Immature natural killer cell (primary cell): ENCODE measurements at regions not wholly inside any gene's neighbourhood (a gene's known extent, or its start where the extent isn't known, plus 50 kb on each side); places are given as distances from the start of the nearest gene placed in this dataset.
"Not testable (repeated sequence)": the region's sequence is repeated elsewhere in the genome, so short reads cannot be mapped to it uniquely, and the experiment has no call there.

Experiments used
- DNase-seq, 3 donors: peaks; one replicate each; pipeline ENCODE4 v3.0.0; 2022; ENCODE audit warnings: mixed read lengths in 1 of 3
- H3K27ac Mint-ChIP-seq, 6 donors: one replicate each; pipeline ENCODE4 v1.8.0; 2020; ENCODE audit warnings: mixed read lengths in 6 of 6, mild to moderate bottlenecking in 5 of 6, inconsistent platforms in 4 of 6, moderate library complexity in 3 of 6
- H3K27me3 Mint-ChIP-seq, 3 donors: one replicate each; pipeline ENCODE4 v1.8.0; 2020 to 2021; ENCODE audit warnings: low read depth in 3 of 3, mild to moderate bottlenecking in 3 of 3, mixed read lengths in 3 of 3, moderate library complexity in 3 of 3, inconsistent platforms in 1 of 3
- H3K36me3 Mint-ChIP-seq, 3 donors: one replicate each; pipeline ENCODE4 v1.8.0; 2020; ENCODE audit warnings: mixed read lengths in 3 of 3, inconsistent platforms in 2 of 3, mild to moderate bottlenecking in 2 of 3
- H3K4me1 Mint-ChIP-seq, 2 donors: one replicate each; pipeline ENCODE4 v1.8.0; 2020; ENCODE audit warnings: inconsistent platforms in 2 of 2, mild to moderate bottlenecking in 2 of 2, mixed read lengths in 2 of 2, moderate library complexity in 1 of 2
- H3K4me3 Mint-ChIP-seq, 5 donors: one replicate each; pipeline ENCODE4 v1.8.0; 2020; ENCODE audit warnings: mild to moderate bottlenecking in 5 of 5, mixed read lengths in 5 of 5, inconsistent platforms in 3 of 5, moderate library complexity in 3 of 5
- H3K9me3 Mint-ChIP-seq, 6 donors: one replicate each; pipeline ENCODE4 v1.8.0; 2020; ENCODE audit warnings: mild to moderate bottlenecking in 6 of 6, mixed read lengths in 6 of 6, inconsistent platforms in 4 of 6, moderate library complexity in 3 of 6

DNA sequence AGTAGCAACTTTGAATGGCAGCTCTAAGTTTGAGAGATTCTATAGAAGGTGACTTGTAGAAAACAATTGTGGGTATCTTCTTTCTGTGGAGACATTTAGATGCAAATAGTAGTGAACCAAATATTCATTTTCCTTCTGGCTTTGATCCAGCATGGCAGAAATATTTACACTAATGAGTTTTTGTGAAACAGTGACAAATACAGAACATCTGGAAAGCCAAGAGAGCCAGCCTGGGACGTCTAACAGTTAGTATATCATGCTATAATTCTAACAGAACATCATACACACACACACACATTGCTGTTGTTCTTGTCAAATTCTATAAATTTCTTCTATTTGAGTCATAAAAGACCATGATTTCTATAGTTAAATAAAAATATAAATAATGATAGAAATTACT lies 1777.9 kb downstream of the ARAP2 start:
- H3K9me3 Mint-ChIP-seq: peaks cover 2 to 13% (median 7%) of the 10 kb centered on the region in 6 donors
- H3K27ac Mint-ChIP-seq: no peak overlapping the region
- H3K36me3 Mint-ChIP-seq: no peaks in the 10 kb centered on the region
- no peak for DNase-seq
- H3K4me1 Mint-ChIP-seq: no peaks in the 10 kb centered on the region
- H3K27me3 Mint-ChIP-seq: no peaks in the 10 kb centered on the region
- H3K4me3 Mint-ChIP-seq: no peak overlapping the region

GRCh38 chr4:34469516-34469915 lies 1774.8 kb downstream of the ARAP2 start:
- DNase-seq: no peak
- no peak overlapping the region for H3K4me3 Mint-ChIP-seq
- peaks cover 2 to 17% (median 5%) of the 10 kb centered on the region in 6 donors for H3K9me3 Mint-ChIP-seq
- no peaks in the 10 kb centered on the region for H3K36me3 Mint-ChIP-seq
- no peaks in the 10 kb centered on the region for H3K27me3 Mint-ChIP-seq
- H3K4me1 Mint-ChIP-seq: no peaks in the 10 kb centered on the region
- H3K27ac Mint-ChIP-seq: no peak overlapping the region

GRCh38 chr4:34485252-34485651 lies 1759.1 kb downstream of the ARAP2 start:
- Mint-ChIP-seq H3K4me3 (no peak overlapping the region), H3K27me3 (no peaks in the 10 kb centered on the region), H3K36me3 (no peaks in the 10 kb centered on the region), H3K9me3 (peaks cover 2 to 26% (median 17%) of the 10 kb centered on the region in 6 donors), H3K4me1 (no peaks in the 10 kb centered on the region), H3K27ac (no peak overlapping the region)
- DNase-seq: no peak

DNA sequence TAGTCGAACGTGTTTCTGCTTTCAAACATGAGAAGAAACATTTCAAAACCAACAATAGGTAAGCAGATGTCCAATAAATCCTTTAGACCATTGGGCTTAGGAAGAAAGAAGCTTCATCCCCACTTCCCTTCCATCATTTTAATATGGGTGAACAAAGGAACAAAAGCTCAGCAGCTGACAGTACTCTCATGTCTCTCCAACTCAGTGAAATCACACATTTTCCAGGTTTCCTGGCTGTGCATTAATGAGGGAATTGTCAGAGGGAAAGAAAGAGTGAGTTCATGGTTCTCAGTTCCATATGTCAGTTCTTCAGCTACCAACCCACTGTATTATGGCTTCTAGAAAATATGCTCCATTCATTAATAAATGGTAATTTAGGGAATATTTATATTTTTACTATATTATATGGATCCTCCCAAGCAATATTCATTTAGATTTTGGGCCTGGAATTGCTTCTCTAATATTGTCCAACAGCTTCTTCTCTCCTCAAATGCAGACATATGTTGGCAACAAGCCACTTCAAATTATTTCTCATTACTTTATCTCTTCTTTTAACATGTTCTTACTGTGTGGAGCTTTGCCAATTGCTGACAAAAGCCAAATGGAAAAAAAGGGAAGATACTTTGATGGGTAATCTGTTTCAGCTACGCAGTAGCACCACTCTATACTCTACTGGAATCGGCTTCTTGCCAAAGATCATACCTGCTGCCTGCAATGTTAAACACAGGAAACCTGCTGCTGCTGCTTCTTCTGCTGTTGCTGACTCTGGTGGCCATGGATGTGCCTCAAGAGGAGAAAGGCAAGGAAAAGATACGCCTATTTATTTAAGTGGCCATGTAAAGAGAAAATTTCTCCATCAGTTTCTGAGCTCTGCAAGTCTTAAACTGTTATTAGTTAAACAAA lies 1757.6 kb downstream of the ARAP2 start:
- Mint-ChIP-seq H3K27me3 (no peaks in the 10 kb centered on the region), H3K9me3 (peaks cover 4 to 31% (median 12%) of the 10 kb centered on the region in 6 donors), H3K4me1 (no peaks in the 10 kb centered on the region), H3K27ac (no peak overlapping the region), H3K4me3 (no peak overlapping the region), H3K36me3 (no peaks in the 10 kb centered on the region)
- DNase-seq: no peak

- H3K4me1 Mint-ChIP-seq: no peaks in the 10 kb centered on the region
- H3K27me3 Mint-ChIP-seq: no peaks in the 10 kb centered on the region
- no peak overlapping the region for H3K27ac Mint-ChIP-seq
These were observed 1751.9 kb downstream of the ARAP2 start for GRCh38 chr4:34492414-34492813.

DNA sequence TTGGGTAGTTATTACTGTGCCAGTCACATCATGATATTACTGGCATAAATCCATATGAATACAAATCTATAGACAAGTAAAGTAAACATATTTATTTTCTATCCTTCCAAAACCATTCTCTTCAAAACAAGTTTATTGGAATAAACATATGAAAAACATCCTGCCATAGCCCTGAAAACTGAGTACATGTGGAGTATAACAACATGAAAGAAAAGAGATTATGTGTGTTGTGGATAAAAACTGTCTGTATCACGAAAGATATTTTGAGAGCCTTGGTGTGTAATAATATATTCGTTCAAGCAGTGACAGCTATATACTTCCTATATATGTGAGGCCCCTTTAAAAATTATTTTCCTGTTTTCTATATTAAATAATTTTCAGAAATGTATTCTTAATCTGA lies 1742.2 kb downstream of the ARAP2 start:
- Mint-ChIP-seq H3K4me1 (no peaks in the 10 kb centered on the region), H3K4me3 (no peak overlapping the region), H3K27me3 (peaks cover 0 to 3% (median 1%) of the 10 kb centered on the region in 3 donors), H3K36me3 (no peaks in the 10 kb centered on the region), H3K27ac (no peak overlapping the region), H3K9me3 (peaks cover 1 to 34% (median 10%) of the 10 kb centered on the region in 6 donors)
- DNase-seq: no peak

More at GRCh38 chr4:34492414-34492813, 1751.9 kb downstream of the ARAP2 start:
- no peak overlapping the region for H3K4me3 Mint-ChIP-seq
- H3K9me3 Mint-ChIP-seq: peaks cover 8 to 53% (median 22%) of the 10 kb centered on the region in 6 donors
- H3K36me3 Mint-ChIP-seq: peaks cover 0 to 3% (median 0%) of the 10 kb centered on the region in 3 donors
- DNase-seq: no peak

GRCh38 chr4:34504731-34505130 lies 1739.6 kb downstream of the ARAP2 start:
- H3K4me3 Mint-ChIP-seq, H3K36me3 Mint-ChIP-seq, H3K27me3 Mint-ChIP-seq, H3K27ac Mint-ChIP-seq, DNase-seq, H3K4me1 Mint-ChIP-seq: not testable (repeated sequence)
- H3K9me3 Mint-ChIP-seq: peaks cover 1 to 42% (median 12%) of the 10 kb centered on the region in 6 donors

DNA sequence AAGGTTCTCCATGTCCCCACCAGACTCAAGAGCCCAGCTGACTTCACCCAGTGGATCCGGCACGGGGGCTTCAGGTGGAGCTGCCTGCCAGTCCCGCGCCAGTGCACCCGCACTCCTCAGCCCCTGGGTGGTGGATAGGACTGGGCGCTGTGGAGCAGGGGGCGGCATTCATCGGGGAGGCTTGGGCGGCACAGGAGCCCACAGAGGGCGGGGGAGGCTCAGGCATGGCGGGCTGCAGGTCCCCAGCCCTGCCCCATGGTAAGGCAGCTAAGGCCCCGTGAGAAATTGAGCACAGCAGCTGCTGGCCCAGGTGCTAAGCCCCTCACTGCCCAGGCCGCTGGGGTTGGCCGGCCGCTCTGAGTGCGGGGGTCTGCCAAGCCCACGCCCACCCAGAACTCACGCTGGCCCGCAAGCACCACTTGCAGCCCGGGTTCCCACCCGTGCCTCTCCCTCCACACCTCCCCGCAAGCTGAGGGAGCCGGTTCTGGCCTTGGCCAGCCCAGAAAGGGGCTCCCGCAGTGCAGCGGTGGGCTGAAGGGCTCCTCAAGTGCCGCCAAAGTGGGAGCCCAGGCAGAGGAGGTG lies 1737.7 kb downstream of the ARAP2 start:
- not testable (repeated sequence) for H3K4me3 Mint-ChIP-seq, H3K36me3 Mint-ChIP-seq, H3K27me3 Mint-ChIP-seq, H3K27ac Mint-ChIP-seq, H3K4me1 Mint-ChIP-seq, DNase-seq
- H3K9me3 Mint-ChIP-seq: peaks cover 0 to 33% (median 11%) of the 10 kb centered on the region in 6 donors

GRCh38 chr4:34512616-34513015 lies 1731.7 kb downstream of the ARAP2 start:
- no peaks in the 10 kb centered on the region for H3K36me3 Mint-ChIP-seq
- no peak overlapping the region for H3K4me3 Mint-ChIP-seq
- H3K9me3 Mint-ChIP-seq: peaks cover 8 to 46% (median 27%) of the 10 kb centered on the region in 6 donors
- H3K4me1 Mint-ChIP-seq: no peaks in the 10 kb centered on the region
- DNase-seq: no peak
- peaks cover 0 to 3% (median 1%) of the 10 kb centered on the region in 3 donors for H3K27me3 Mint-ChIP-seq
- H3K27ac Mint-ChIP-seq: no peak overlapping the region

DNA sequence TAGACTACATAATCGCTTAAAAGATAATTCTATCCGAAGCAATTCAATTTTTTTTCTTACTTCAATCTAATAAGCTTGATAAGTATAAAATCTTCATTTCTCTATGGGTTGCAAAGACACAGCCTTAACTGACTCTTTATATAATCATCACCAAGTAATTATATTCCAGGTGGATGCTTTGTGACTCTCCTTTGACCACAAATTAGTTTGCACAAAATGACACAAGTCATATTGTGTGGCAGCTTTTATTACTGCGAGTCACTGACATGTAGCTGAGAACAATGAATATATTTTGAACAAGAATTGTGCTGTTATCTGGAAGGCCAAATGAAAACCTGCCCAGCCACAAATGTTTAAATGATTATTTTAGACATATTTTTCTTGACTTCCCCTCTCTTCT lies 1727.8 kb downstream of the ARAP2 start:
- Mint-ChIP-seq H3K4me1 (no peaks in the 10 kb centered on the region), H3K36me3 (no peaks in the 10 kb centered on the region), H3K9me3 (peaks cover 10 to 50% (median 29%) of the 10 kb centered on the region in 6 donors), H3K27me3 (peaks cover 0 to 3% (median 1%) of the 10 kb centered on the region in 3 donors), H3K27ac (no peak overlapping the region), H3K4me3 (no peak overlapping the region)
- DNase-seq: no peak

- peaks cover 0 to 46% (median 17%) of the 10 kb centered on the region in 6 donors for H3K9me3 Mint-ChIP-seq
- no peaks in the 10 kb centered on the region for H3K4me1 Mint-ChIP-seq
- no peak overlapping the region for H3K27ac Mint-ChIP-seq
- DNase-seq: no peak
- no peak overlapping the region for H3K4me3 Mint-ChIP-seq
- no peaks in the 10 kb centered on the region for H3K27me3 Mint-ChIP-seq
- H3K36me3 Mint-ChIP-seq: no peaks in the 10 kb centered on the region
These were observed 1709.4 kb downstream of the ARAP2 start for GRCh38 chr4:34534916-34535315.

- Mint-ChIP-seq H3K27me3 (no peaks in the 10 kb centered on the region), H3K4me3 (no peak overlapping the region), H3K9me3 (peaks cover 0 to 17% (median 4%) of the 10 kb centered on the region in 6 donors), H3K4me1 (no peaks in the 10 kb centered on the region), H3K36me3 (no peaks in the 10 kb centered on the region), H3K27ac (no peak overlapping the region)
- no peak for DNase-seq
These were observed 1678.2 kb downstream of the ARAP2 start for GRCh38 chr4:34566091-34566490.

DNA sequence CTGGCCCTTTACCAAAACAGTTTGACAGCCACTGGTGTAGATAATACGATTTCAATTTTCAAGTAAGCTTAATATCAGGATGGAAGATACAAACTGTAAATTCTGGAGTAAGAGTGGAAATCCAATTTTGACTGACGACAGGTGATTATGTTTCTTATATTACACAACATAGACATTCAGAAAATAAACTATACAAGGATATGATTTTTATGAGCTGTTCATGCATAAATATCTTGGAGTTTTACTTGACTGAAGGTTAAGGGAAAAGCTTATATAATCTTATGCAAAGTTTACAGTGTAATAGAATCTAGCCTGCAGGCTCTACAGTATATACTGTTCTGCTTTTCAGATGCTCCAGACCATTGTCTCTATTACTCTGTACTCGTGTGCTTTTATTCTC lies 1672.3 kb downstream of the ARAP2 start:
- H3K27ac Mint-ChIP-seq: no peak overlapping the region
- no peak overlapping the region for H3K4me3 Mint-ChIP-seq
- peaks cover 0 to 2% (median 2%) of the 10 kb centered on the region in 3 donors for H3K27me3 Mint-ChIP-seq
- H3K4me1 Mint-ChIP-seq: no peaks in the 10 kb centered on the region
- peaks cover 9 to 35% (median 13%) of the 10 kb centered on the region in 6 donors for H3K9me3 Mint-ChIP-seq
- H3K36me3 Mint-ChIP-seq: no peaks in the 10 kb centered on the region
- no peak for DNase-seq

- Mint-ChIP-seq H3K27ac (no peak overlapping the region), H3K9me3 (peaks cover 0 to 33% (median 12%) of the 10 kb centered on the region in 6 donors), H3K36me3 (no peaks in the 10 kb centered on the region), H3K27me3 (peaks cover 0 to 2% (median 2%) of the 10 kb centered on the region in 3 donors), H3K4me3 (no peak overlapping the region), H3K4me1 (no peaks in the 10 kb centered on the region)
- DNase-seq: no peak
These were observed 1629.0 kb downstream of the ARAP2 start for GRCh38 chr4:34615315-34615714.
